SK-N-SH treated with all-trans-retinoic acid at 6 μM for 48 hours (cell line): ENCODE measurements at regions not wholly inside any gene's neighbourhood (a gene's known extent, or its start where the extent isn't known, plus 50 kb on each side); places are given as distances from the start of the nearest gene placed in this dataset.

Experiments used
- GLIS3 ChIP-seq: fragments of 250-450 bp; sonication (Bioruptor Pico); IDR thresholded peaks from 2 replicates; pipeline ENCODE4 v1.5.0; 2020; ENCODE audit warnings: mild to moderate bottlenecking, moderate library complexity
- ISL1 ChIP-seq: fragments of 250-450 bp; sonication (Bioruptor Pico); IDR thresholded peaks from 2 replicates; pipeline ENCODE4 v2.1.2; 2022; ENCODE audit warnings: mild to moderate bottlenecking, moderate library complexity
- PATZ1 ChIP-seq: fragments of 250-450 bp; sonication (Bioruptor Pico); IDR thresholded peaks from 2 replicates; pipeline ENCODE4 v1.8.0; 2020; ENCODE audit warnings: mild to moderate bottlenecking, moderate library complexity, borderline replicate concordance
- PPARA ChIP-seq: fragments of 250-450 bp; sonication (Bioruptor Pico); IDR thresholded peaks from 2 replicates; pipeline ENCODE4 v1.5.0; 2020; ENCODE audit warnings: mild to moderate bottlenecking, borderline replicate concordance
- RARB ChIP-seq: fragments of 250-450 bp; sonication (Bioruptor Pico); IDR thresholded peaks from 2 replicates; pipeline ENCODE4 v1.8.0; 2021; ENCODE audit warnings: mild to moderate bottlenecking, moderate library complexity
- ZC3H10 ChIP-seq: fragments of 250-450 bp; sonication (Bioruptor Pico); IDR thresholded peaks from 2 replicates; pipeline ENCODE4 v1.5.1; 2021; ENCODE audit warnings: mild to moderate bottlenecking, moderate library complexity
- TF ChIP-seq, protein P1 (sequence below): fragments of 250-450 bp; sonication (Bioruptor Pico); IDR thresholded peaks from 2 replicates; pipeline ENCODE4 v1.5.1; 2021; ENCODE audit warnings: mild to moderate bottlenecking, moderate library complexity

DNA sequence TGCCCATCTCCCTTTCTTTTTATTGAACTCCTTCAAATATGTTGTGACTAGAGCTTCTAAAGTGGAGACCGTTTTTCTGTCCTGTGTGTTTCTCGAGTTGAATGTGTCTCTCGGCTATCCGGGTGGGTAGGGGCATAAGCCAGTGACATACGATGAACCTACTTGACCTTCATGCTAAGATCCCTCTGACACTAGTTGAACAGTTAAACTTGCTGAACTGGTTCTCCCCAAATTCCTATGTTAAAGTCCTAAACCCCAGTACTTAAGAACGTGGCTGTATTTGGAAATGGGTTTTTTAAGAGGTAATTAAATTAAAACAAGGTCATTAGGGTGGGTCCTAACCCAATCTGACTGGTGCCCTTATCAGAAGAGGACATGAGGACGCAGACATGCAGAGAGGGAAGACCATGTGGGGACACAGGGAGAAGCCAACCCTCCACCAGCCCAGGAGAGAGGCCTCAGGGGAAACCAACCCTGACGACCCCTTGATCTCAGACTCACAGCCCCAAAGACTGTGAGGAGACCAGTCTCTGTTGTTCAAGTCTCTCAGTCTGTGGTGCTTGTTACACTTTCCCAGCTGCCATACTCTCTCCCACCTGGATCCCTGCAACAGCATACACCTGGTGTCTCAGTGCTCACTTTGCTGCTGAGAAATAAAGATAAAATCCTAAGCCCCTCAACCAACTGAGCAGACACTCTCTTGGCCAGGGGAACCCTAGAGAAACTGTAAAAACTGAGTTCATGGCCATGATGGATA is 208.4 kb downstream of the MYLK4 start:
- TF ChIP-seq ISL1 (CRISPR knock-in tag) (no peak), PATZ1 (CRISPR knock-in tag) (no peak), PPARA (no peak), GLIS3 (CRISPR knock-in tag) (no peak), ZC3H10 (no peak), RARB (CRISPR knock-in tag) (no peak)
- TF ChIP-seq, protein P1, sequence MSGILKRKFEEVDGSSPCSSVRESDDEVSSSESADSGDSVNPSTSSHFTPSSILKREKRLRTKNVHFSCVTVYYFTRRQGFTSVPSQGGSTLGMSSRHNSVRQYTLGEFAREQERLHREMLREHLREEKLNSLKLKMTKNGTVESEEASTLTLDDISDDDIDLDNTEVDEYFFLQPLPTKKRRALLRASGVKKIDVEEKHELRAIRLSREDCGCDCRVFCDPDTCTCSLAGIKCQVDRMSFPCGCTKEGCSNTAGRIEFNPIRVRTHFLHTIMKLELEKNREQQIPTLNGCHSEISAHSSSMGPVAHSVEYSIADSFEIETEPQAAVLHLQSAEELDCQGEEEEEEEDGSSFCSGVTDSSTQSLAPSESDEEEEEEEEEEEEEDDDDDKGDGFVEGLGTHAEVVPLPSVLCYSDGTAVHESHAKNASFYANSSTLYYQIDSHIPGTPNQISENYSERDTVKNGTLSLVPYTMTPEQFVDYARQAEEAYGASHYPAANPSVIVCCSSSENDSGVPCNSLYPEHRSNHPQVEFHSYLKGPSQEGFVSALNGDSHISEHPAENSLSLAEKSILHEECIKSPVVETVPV, result no peak
